Hepatocyte (in vitro differentiated cells): ENCODE measurements at regions not wholly inside any gene's neighbourhood (a gene's known extent, or its start where the extent isn't known, plus 50 kb on each side); places are given as distances from the start of the nearest gene placed in this dataset.

Experiments
- DNase-seq: peaks from one replicate; pipeline ENCODE4 v3.0.0-alpha.2; 2016; ENCODE audit warnings: low spot score
- H2AFZ ChIP-seq: fragments of 200-600 bp; sonication (generic); 2 replicates; pipeline ENCODE4 v1.6.0; 2016; ENCODE audit warnings: antibody characterized with exemption, mild to moderate bottlenecking
- H3K27ac ChIP-seq: fragments of 200-600 bp; sonication (generic); 2 replicates; pipeline ENCODE4 v1.5.1; 2016; ENCODE audit warnings: mild to moderate bottlenecking
- H3K27me3 ChIP-seq: fragments of 200-600 bp; sonication (generic); 2 replicates; pipeline ENCODE4 v1.6.1; 2016
- H3K36me3 ChIP-seq: fragments of 200-600 bp; sonication (generic); replicated peaks from 2 replicates; pipeline ENCODE4 v1.5.1; 2016; ENCODE audit warnings: low read depth; ENCODE audit not compliant: insufficient read depth
- H3K4me1 ChIP-seq: fragments of 200-600 bp; sonication (generic); 2 replicates; pipeline ENCODE4 v1.5.1; 2016; ENCODE audit warnings: mild to moderate bottlenecking, moderate library complexity; ENCODE audit not compliant: insufficient read depth
- H3K4me2 ChIP-seq: fragments of 200-600 bp; sonication (generic); 2 replicates; pipeline ENCODE4 v1.6.0; 2016
- H3K4me3 ChIP-seq: fragments of 200-600 bp; sonication (generic); 2 replicates; pipeline ENCODE4 v1.5.1; 2016; ENCODE audit warnings: mild to moderate bottlenecking
- H3K79me2 ChIP-seq: fragments of 200-600 bp; sonication (generic); 2 replicates; pipeline ENCODE4 v1.6.0; 2017; ENCODE audit warnings: mild to moderate bottlenecking
- H3K9me2 ChIP-seq: fragments of 200-600 bp; sonication (generic); replicated peaks from 2 replicates; pipeline ENCODE4 v1.6.0; 2017; ENCODE audit warnings: mild to moderate bottlenecking; ENCODE audit not compliant: insufficient read depth
- H3K9me3 ChIP-seq: fragments of 200-600 bp; sonication (generic); 2 replicates; pipeline ENCODE4 v1.5.1; 2016; ENCODE audit warnings: low read depth, mild to moderate bottlenecking
- H4K20me1 ChIP-seq: fragments of 200-600 bp; sonication (generic); 2 replicates; pipeline ENCODE4 v1.6.0; 2016; ENCODE audit warnings: mild to moderate bottlenecking; ENCODE audit not compliant: insufficient read depth, poor library complexity, severe bottlenecking
- EZH2 ChIP-seq: fragments of 200-600 bp; sonication (generic); IDR thresholded peaks from 2 replicates; pipeline ENCODE4 v1.6.1; 2016; ENCODE audit warnings: antibody characterized with exemption, mild to moderate bottlenecking, borderline replicate concordance
- EZH2phosphoT487 ChIP-seq: fragments of 200-600 bp; sonication (generic); IDR thresholded peaks from one replicate; pipeline ENCODE4 v1.6.1; 2018; ENCODE audit warnings: antibody characterized with exemption, mild to moderate bottlenecking, low read depth, moderate library complexity; ENCODE audit not compliant: unreplicated experiment, severe bottlenecking
- WGBS: methylation state at CpG from one replicate; pipeline ENCODE4 v1.1.6; 2016; ENCODE audit warnings: low lambda C conversion rate; ENCODE audit errors: missing lambda C conversion rate; 5-methylcytosine and 5-hydroxymethylcytosine counted together
- TF ChIP-seq, protein P1 (sequence below): fragments of 200-600 bp; sonication (generic); IDR thresholded peaks from 2 replicates; pipeline ENCODE4 v1.5.1; 2016; ENCODE audit warnings: antibody characterized with exemption, mild to moderate bottlenecking; ENCODE audit not compliant: poor library complexity

GRCh38 chr18:2392446-2392845, 178.9 kb downstream of the METTL4 start:
- WGBS, result 71% methylated on average over 2 of the region's 2 CpGs
- Histone ChIP-seq H3K36me3 (no peaks in the 10 kb centered on the region), H3K9me2 (no peaks in the 10 kb centered on the region), H3K79me2 (no peaks in the 10 kb centered on the region), H3K4me3 (no peak overlapping the region), H3K4me2 (no peak overlapping the region), H3K4me1 (no peaks in the 10 kb centered on the region), H2AFZ (no peak overlapping the region), H3K27ac (no peak overlapping the region), H4K20me1 (no peaks in the 10 kb centered on the region), H3K9me3 (no peaks in the 10 kb centered on the region), H3K27me3 (no peaks in the 10 kb centered on the region)
- DNase-seq, result no peak
- TF ChIP-seq EZH2phosphoT487 (no peak), EZH2 (no peak)
- TF ChIP-seq, protein P1, sequence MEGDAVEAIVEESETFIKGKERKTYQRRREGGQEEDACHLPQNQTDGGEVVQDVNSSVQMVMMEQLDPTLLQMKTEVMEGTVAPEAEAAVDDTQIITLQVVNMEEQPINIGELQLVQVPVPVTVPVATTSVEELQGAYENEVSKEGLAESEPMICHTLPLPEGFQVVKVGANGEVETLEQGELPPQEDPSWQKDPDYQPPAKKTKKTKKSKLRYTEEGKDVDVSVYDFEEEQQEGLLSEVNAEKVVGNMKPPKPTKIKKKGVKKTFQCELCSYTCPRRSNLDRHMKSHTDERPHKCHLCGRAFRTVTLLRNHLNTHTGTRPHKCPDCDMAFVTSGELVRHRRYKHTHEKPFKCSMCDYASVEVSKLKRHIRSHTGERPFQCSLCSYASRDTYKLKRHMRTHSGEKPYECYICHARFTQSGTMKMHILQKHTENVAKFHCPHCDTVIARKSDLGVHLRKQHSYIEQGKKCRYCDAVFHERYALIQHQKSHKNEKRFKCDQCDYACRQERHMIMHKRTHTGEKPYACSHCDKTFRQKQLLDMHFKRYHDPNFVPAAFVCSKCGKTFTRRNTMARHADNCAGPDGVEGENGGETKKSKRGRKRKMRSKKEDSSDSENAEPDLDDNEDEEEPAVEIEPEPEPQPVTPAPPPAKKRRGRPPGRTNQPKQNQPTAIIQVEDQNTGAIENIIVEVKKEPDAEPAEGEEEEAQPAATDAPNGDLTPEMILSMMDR, result no peak

GRCh38 chr18:2394684-2395083, 176.6 kb downstream of the METTL4 start:
- no peaks in the 10 kb centered on the region for H3K9me3 ChIP-seq
- no peaks in the 10 kb centered on the region for H4K20me1 ChIP-seq
- H2AFZ ChIP-seq, result no peak overlapping the region
- no peaks in the 10 kb centered on the region for H3K9me2 ChIP-seq
- DNase-seq, result no peak
- H3K79me2 ChIP-seq, result no peaks in the 10 kb centered on the region
- no peak overlapping the region for H3K27ac ChIP-seq
- no peaks in the 10 kb centered on the region for H3K36me3 ChIP-seq
- H3K4me2 ChIP-seq, result no peak overlapping the region
- TF ChIP-seq, protein P1, result no peak
- TF ChIP-seq EZH2, result no peak
- no peak for TF ChIP-seq EZH2phosphoT487
- no peaks in the 10 kb centered on the region for H3K4me1 ChIP-seq
- H3K4me3 ChIP-seq, result no peak overlapping the region
- no peaks in the 10 kb centered on the region for H3K27me3 ChIP-seq
- 72% methylated on average over 7 of the region's 7 CpGs for WGBS

GRCh38 chr18:2395427-2396161, 175.7 kb downstream of the METTL4 start:
- H3K9me3 ChIP-seq, result no peaks in the 10 kb centered on the region
- no peaks in the 10 kb centered on the region for H3K4me1 ChIP-seq
- H3K36me3 ChIP-seq, result no peaks in the 10 kb centered on the region
- no peaks in the 10 kb centered on the region for H3K27me3 ChIP-seq
- WGBS, result 53% methylated on average over 3 of the region's 3 CpGs
- no peaks in the 10 kb centered on the region for H3K79me2 ChIP-seq
- H2AFZ ChIP-seq, result peak overlapping the region; percentile 2
- TF ChIP-seq, protein P1, result no peak
- TF ChIP-seq EZH2phosphoT487 (no peak), EZH2 (no peak)
- no peaks in the 10 kb centered on the region for H4K20me1 ChIP-seq
- H3K27ac ChIP-seq, result no peak overlapping the region
- no peaks in the 10 kb centered on the region for H3K9me2 ChIP-seq
- no peak for DNase-seq
- H3K4me3 ChIP-seq, result no peak overlapping the region
- no peak overlapping the region for H3K4me2 ChIP-seq

- 96% methylated on average over 2 of the region's 2 CpGs for WGBS
- H3K4me3 ChIP-seq, result no peak overlapping the region
- DNase-seq, result no peak
- TF ChIP-seq, protein P1, result no peak
- TF ChIP-seq EZH2 (no peak), EZH2phosphoT487 (no peak)
- no peaks in the 10 kb centered on the region for H3K4me1 ChIP-seq
- H3K36me3 ChIP-seq, result no peaks in the 10 kb centered on the region
- peak overlapping the region; percentile 2 for H2AFZ ChIP-seq
- no peaks in the 10 kb centered on the region for H3K27me3 ChIP-seq
- no peaks in the 10 kb centered on the region for H3K9me2 ChIP-seq
- no peaks in the 10 kb centered on the region for H3K9me3 ChIP-seq
- no peak overlapping the region for H3K4me2 ChIP-seq
- H3K79me2 ChIP-seq, result no peaks in the 10 kb centered on the region
- no peak overlapping the region for H3K27ac ChIP-seq
- no peaks in the 10 kb centered on the region for H4K20me1 ChIP-seq
These were observed 175.2 kb downstream of the METTL4 start for GRCh38 chr18:2396162-2396505.
